ENCODE measurements at regions not wholly inside any gene's neighbourhood (a gene's known extent, or its start where the extent isn't known, plus 50 kb on each side); places are given as distances from the start of the nearest gene placed in this dataset.

DNA sequence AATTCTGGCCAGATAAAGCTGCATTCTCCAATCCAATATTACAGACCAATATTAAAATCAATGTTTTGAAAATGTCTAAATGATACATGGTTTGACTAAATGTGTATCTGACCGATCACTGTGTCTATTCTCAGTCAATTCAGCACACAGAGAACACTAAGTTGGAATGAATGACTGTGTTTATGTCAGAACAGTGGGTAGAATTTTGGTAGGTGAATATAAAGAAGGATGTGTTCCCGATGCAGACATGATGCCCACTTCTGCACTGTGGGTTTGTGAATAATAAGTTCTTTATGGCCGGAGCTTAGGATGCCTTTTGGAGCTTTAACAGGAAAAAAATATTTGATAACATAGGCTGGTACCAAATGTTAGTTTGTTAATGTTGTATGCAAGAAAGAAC is 113.2 kb upstream of the GIMD1 start:
- Histone ChIP-seq H3K4me1 (ENCODE audit: control insufficient read depth, insufficient read depth, low read length) (no peaks in the 10 kb centered on the region), H3K27me3 (ENCODE audit: control insufficient read depth, insufficient read depth) (no peaks in the 10 kb centered on the region), H3K4me3 (ENCODE audit: low read length) (no peak overlapping the region), H3K9me3 (ENCODE audit: control insufficient read depth, low read length) (no peaks in the 10 kb centered on the region), H3K27ac (ENCODE audit: low read length) (no peak overlapping the region)
- intact Hi-C loops (cut with DNase I), result no loop called here
- DNase-seq (no peak), ATAC-seq (no peak)
- WGBS, result 85% methylated on average over 3 of the region's 3 CpGs

DNA sequence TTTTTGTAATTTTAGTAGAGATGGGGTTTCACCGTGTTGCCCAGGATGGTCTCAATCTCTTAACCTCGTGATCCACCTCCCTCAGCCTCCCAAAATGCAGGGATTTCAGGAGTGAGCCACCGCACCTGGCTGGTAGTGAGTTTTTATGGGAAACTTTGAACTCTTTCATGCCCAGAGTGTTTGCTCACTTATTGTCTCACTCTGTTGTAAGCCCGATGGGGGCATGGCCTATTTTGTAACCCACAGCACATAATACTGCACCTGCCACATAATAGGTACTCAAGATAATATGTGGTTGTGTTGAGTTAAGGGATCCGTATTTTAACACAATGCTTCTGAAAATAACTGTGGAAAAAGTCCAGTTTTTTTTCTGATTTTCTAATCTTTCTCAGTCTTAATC is 109.6 kb upstream of the GIMD1 start:
- no peak for ATAC-seq
- intact Hi-C loops (cut with DNase I), result no loop called here
- Histone ChIP-seq H3K4me3 (ENCODE audit: low read length) (no peak overlapping the region), H3K9me3 (ENCODE audit: control insufficient read depth, low read length) (no peaks in the 10 kb centered on the region), H3K27ac (ENCODE audit: low read length) (no peak overlapping the region), H3K4me1 (ENCODE audit: control insufficient read depth, insufficient read depth, low read length) (no peaks in the 10 kb centered on the region), H3K27me3 (ENCODE audit: control insufficient read depth, insufficient read depth) (no peaks in the 10 kb centered on the region)
- DNase-seq, result no peak
- WGBS, result 80% methylated on average over 5 of the region's 5 CpGs

DNA sequence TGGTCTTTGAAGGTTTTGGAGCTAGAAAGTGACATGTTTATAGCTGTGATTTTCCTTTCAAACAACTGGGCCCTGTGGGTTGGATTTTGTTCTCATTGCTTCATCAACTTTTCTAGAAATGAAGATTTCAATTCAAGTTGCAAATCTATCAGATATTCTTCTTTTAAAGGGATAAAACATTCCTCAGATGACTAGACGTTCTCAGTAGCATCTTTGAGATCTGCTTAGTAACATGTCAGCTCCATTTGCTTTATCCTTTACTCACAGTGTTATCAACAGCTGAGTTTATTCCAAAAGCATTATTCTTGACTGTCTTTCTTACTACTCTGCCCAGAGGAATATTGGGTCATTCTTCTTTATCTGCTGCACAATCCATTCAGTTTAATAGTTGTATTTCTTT is 108.2 kb upstream of the GIMD1 start:
- intact Hi-C loops (cut with DNase I), result no loop called here

DNA sequence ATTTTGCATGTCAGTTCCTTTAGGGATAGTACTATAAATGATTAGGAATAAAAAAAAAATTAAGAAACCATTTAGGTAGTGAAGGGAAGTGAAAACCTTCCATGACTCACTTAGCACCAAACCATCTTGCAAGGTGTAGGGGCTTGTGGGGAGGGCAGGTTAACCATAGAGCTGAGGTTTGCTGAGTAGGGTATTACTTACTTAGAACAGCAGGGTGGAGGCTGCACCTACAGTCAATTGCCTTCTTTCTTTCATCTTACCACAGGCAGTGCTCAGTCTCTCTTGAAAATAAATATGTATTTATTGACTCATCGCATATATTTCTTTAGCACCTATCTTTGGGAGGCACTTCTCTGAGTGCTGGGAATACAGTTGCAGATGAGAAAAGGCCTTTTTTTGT is 104.9 kb upstream of the GIMD1 start:
- Histone ChIP-seq H3K4me3 (ENCODE audit: low read length) (no peak overlapping the region), H3K27ac (ENCODE audit: low read length) (no peak overlapping the region), H3K27me3 (ENCODE audit: control insufficient read depth, insufficient read depth) (no peaks in the 10 kb centered on the region), H3K4me1 (ENCODE audit: control insufficient read depth, insufficient read depth, low read length) (no peaks in the 10 kb centered on the region), H3K9me3 (ENCODE audit: control insufficient read depth, low read length) (no peaks in the 10 kb centered on the region)
- no peak for DNase-seq
- ATAC-seq, result no peak
- intact Hi-C loops (cut with DNase I), result no loop called here
- 95% methylated on average over 1 of the region's 1 CpG for WGBS

More for the DNA sequence above, 108.2 kb upstream of the GIMD1 start:
- no peaks in the 10 kb centered on the region for H3K4me1 ChIP-seq (ENCODE audit: control insufficient read depth, insufficient read depth, low read length)
- H3K27ac ChIP-seq (ENCODE audit: low read length), result no peak overlapping the region
- no peaks in the 10 kb centered on the region for H3K9me3 ChIP-seq (ENCODE audit: control insufficient read depth, low read length)
- H3K4me3 ChIP-seq (ENCODE audit: low read length), result no peak overlapping the region
- DNase-seq (no peak), ATAC-seq (no peak)
- H3K27me3 ChIP-seq (ENCODE audit: control insufficient read depth, insufficient read depth), result no peaks in the 10 kb centered on the region
- 32% methylated on average over 1 of the region's 1 CpG for WGBS

DNA sequence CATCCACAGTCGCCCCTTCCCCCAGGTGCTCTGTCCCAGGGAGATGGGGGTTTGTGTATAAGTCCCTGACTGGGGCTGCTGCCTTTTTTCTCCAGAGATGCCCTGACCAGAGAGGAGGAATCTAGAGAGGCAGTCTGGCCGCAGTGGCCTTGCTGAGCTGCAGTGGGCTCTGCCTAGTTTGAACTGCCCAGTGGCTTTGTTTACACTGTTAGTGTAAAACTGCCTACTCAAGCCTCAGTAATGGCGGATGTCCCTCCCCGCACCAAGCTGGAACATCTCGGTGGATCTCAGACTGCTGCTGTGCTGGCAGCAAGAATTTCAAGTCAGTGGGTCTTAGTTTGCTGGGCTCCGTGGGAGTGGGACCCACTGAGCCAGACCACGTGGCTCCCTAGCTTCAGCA is 102.6 kb upstream of the GIMD1 start:
- ATAC-seq (no peak), DNase-seq (no peak)
- H3K4me3 ChIP-seq (ENCODE audit: low read length), result no peak overlapping the region
- no peaks in the 10 kb centered on the region for H3K9me3 ChIP-seq (ENCODE audit: control insufficient read depth, low read length)
- intact Hi-C loops (cut with DNase I), result no loop called here
- H3K27ac ChIP-seq (ENCODE audit: low read length), result no peak overlapping the region
- no peaks in the 10 kb centered on the region for H3K4me1 ChIP-seq (ENCODE audit: control insufficient read depth, insufficient read depth, low read length)
- H3K27me3 ChIP-seq (ENCODE audit: control insufficient read depth, insufficient read depth), result no peaks in the 10 kb centered on the region
- WGBS, result 76% methylated on average over 7 of the region's 7 CpGs

DNA sequence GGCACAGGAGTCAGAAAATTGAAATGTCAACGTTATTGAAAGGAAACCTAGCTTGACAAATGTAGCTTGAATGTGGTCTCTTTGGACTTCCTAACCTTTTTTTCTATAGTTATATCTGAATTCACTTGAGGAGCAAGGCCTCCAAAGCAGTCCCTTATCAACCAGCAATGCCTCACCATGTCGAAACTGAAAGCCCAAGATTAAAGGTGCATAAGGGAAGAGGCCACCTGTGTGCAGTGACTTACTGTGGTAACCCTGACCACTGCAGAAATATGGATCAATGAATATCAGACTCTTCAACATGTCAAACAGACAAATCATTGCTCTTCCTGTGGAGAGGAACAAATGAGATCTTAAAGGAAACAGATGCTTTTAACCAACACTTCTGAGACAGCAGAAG is 95.0 kb upstream of the GIMD1 start:
- 57% methylated on average over 2 of the region's 2 CpGs for WGBS
- no peak for ATAC-seq

DNA sequence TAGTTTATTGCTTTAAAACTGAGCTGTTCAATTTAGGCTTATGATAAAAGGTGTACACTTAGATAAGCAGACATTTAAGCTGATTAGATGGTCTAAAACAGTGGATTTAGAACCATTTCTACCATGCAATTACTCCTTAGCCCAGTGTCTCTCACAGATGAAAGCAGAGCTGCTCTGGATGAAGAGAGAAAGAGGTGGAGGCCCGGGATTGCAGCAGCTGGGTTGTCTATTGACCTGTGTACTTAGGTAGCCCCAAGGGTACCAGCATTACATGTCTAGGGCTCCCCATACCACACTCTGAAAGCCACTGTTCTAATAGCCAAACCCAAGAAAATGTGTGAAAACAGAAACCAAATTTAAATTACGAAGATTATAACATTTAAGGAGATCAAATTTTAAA is 86.0 kb upstream of the GIMD1 start:
- Histone ChIP-seq H3K27me3 (ENCODE audit: control insufficient read depth, insufficient read depth) (no peaks in the 10 kb centered on the region), H3K27ac (ENCODE audit: low read length) (no peak overlapping the region), H3K9me3 (ENCODE audit: control insufficient read depth, low read length) (no peaks in the 10 kb centered on the region), H3K4me1 (ENCODE audit: control insufficient read depth, insufficient read depth, low read length) (no peaks in the 10 kb centered on the region), H3K4me3 (ENCODE audit: low read length) (no peak overlapping the region)
- no peak for ATAC-seq
- WGBS, result 81% methylated on average over 2 of the region's 2 CpGs
- intact Hi-C loops (cut with DNase I), result no loop called here
- no peak for DNase-seq

More for the DNA sequence above, 95.0 kb upstream of the GIMD1 start:
- no peak overlapping the region for H3K27ac ChIP-seq (ENCODE audit: low read length)
- no peaks in the 10 kb centered on the region for H3K4me1 ChIP-seq (ENCODE audit: control insufficient read depth, insufficient read depth, low read length)
- intact Hi-C loops (cut with DNase I), result no loop called here
- DNase-seq, result no peak
- no peak overlapping the region for H3K4me3 ChIP-seq (ENCODE audit: low read length)
- H3K27me3 ChIP-seq (ENCODE audit: control insufficient read depth, insufficient read depth), result no peaks in the 10 kb centered on the region
- no peaks in the 10 kb centered on the region for H3K9me3 ChIP-seq (ENCODE audit: control insufficient read depth, low read length)

DNA sequence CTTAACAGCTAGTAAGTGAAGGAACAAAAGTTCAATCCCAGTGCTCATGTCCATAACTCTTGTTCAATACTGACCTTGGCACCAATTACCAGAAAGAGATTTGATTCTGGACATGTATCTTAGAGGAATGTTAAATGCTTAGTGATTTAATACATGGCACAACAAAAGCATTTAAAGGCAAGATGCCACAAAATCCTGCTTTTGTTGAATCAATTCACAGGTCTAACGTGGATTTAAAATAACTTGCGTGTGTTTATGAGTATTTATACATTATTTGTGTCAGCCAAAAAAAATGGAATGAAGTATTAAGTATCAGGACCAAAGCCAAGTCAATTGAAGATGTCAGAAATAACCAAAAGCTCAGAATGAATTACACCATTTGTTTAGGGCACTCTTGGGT is 85.4 kb upstream of the GIMD1 start:
- DNase-seq, result no peak
- H3K9me3 ChIP-seq (ENCODE audit: control insufficient read depth, low read length), result no peaks in the 10 kb centered on the region
- no peak for ATAC-seq
- WGBS, result 61% methylated on average over 2 of the region's 2 CpGs
- no peak overlapping the region for H3K4me3 ChIP-seq (ENCODE audit: low read length)
- no peak overlapping the region for H3K27ac ChIP-seq (ENCODE audit: low read length)
- no peaks in the 10 kb centered on the region for H3K27me3 ChIP-seq (ENCODE audit: control insufficient read depth, insufficient read depth)
- H3K4me1 ChIP-seq (ENCODE audit: control insufficient read depth, insufficient read depth, low read length), result no peaks in the 10 kb centered on the region
- intact Hi-C loops (cut with DNase I), result no loop called here

DNA sequence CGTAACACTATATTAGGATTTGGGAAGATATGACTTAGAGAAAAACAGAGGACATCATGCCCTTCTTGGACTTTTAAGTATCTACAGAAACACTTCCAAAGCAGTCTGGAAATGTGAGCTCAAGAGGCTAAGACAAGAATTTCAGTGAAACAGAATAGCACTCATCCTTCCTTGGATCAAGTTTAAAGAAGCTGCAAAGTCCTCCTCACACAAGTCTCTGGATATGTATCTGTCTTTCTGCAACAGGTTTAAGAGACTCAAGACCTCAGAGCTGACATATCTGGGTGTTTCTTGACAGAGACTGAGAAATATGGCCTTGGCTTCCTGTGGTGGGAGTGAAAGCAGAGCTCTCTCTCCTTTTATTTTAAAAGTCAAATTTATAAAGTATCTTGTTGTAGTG is 82.5 kb upstream of the GIMD1 start:
- no peak overlapping the region for H3K27ac ChIP-seq (ENCODE audit: low read length)
- H3K27me3 ChIP-seq (ENCODE audit: control insufficient read depth, insufficient read depth), result no peaks in the 10 kb centered on the region
- WGBS, result 88% methylated on average over 1 of the region's 1 CpG
- no peak overlapping the region for H3K4me3 ChIP-seq (ENCODE audit: low read length)
- no peak for ATAC-seq
- intact Hi-C loops (cut with DNase I), result no loop called here
- no peaks in the 10 kb centered on the region for H3K4me1 ChIP-seq (ENCODE audit: control insufficient read depth, insufficient read depth, low read length)
- no peak for DNase-seq
- no peaks in the 10 kb centered on the region for H3K9me3 ChIP-seq (ENCODE audit: control insufficient read depth, low read length)

DNA sequence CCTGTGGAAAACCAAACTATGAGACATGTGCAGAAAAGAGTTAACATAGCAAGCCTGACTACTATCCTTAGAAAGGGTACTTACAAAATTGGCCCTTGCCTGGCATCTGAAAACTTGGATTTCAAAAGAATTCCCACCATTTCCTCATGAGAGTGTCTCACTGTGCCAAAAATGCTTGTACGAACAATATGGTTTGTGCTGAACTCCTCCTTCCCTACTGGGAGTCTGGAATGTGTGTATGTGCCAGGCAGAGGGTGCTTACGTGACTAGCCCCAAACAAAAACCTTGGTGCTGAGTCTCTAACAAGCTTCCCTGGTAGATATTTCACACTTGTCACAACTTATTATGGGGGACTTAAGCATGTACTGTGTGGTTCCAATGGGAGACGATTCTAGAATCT is 81.7 kb upstream of the GIMD1 start:
- no peaks in the 10 kb centered on the region for H3K4me1 ChIP-seq (ENCODE audit: control insufficient read depth, insufficient read depth, low read length)
- ATAC-seq (no peak), DNase-seq (no peak)
- 66% methylated on average over 3 of the region's 3 CpGs for WGBS
- no peak overlapping the region for H3K4me3 ChIP-seq (ENCODE audit: low read length)
- intact Hi-C loops (cut with DNase I), result no loop called here
- no peaks in the 10 kb centered on the region for H3K27me3 ChIP-seq (ENCODE audit: control insufficient read depth, insufficient read depth)
- no peaks in the 10 kb centered on the region for H3K9me3 ChIP-seq (ENCODE audit: control insufficient read depth, low read length)
- H3K27ac ChIP-seq (ENCODE audit: low read length), result no peak overlapping the region

DNA sequence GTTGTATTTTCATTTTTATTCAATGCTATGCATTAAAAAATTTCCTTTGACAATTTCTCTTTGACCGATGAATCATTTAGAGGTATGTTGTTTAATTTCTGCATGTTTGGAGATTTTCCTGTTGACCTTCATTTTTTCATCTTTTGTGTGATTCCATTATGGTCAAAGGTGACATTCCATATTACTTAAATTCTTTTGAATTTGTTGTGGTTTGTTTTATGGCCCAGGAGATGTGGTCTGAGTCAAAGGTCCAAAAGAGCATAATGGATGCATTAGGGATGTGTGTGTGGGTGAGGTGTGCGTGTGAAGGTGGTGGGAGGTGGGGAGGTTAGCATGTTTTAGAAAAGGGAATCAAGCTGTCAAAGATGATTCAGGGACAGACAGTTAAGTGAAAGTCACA is 76.0 kb upstream of the GIMD1 start:
- 88% methylated on average over 2 of the region's 2 CpGs for WGBS
- ATAC-seq, result no peak
- Histone ChIP-seq H3K4me1 (ENCODE audit: control insufficient read depth, insufficient read depth, low read length) (no peaks in the 10 kb centered on the region), H3K9me3 (ENCODE audit: control insufficient read depth, low read length) (no peaks in the 10 kb centered on the region), H3K4me3 (ENCODE audit: low read length) (no peak overlapping the region), H3K27me3 (ENCODE audit: control insufficient read depth, insufficient read depth) (no peaks in the 10 kb centered on the region), H3K27ac (ENCODE audit: low read length) (no peak overlapping the region)
- intact Hi-C loops (cut with DNase I), result no loop called here
- no peak for DNase-seq

DNA sequence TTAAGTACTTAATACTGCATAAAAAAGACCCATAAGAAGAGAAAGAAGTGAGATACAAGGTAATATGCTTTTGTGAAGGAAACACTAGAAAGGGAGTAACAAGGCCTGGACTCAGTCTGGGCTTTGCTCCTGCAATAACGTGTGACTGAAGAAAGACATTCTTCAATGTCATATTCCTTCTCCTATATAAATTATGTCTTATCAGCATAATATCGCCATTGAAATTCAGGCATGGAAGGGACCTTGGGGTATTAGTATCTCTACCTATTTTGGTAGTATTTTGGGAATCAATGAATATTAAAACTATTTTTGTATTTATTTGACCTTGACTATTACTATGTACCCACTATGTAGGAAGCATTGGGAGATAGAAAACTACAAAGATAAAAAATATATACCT is 62.2 kb upstream of the GIMD1 start:
- no peak for ATAC-seq
- WGBS, result 88% methylated on average over 2 of the region's 2 CpGs
- intact Hi-C loops (cut with DNase I), result no loop called here

More for the DNA sequence above, 62.2 kb upstream of the GIMD1 start:
- DNase-seq, result no peak
- H3K9me3 ChIP-seq (ENCODE audit: control insufficient read depth, low read length), result no peaks in the 10 kb centered on the region
- no peaks in the 10 kb centered on the region for H3K27me3 ChIP-seq (ENCODE audit: control insufficient read depth, insufficient read depth)
- H3K4me1 ChIP-seq (ENCODE audit: control insufficient read depth, insufficient read depth, low read length), result no peaks in the 10 kb centered on the region
- no peak overlapping the region for H3K4me3 ChIP-seq (ENCODE audit: low read length)
- H3K27ac ChIP-seq (ENCODE audit: low read length), result no peak overlapping the region

All from right cardiac atrium (tissue), 5 donors.